ENCODE measurements at regions not wholly inside any gene's neighbourhood (a gene's known extent, or its start where the extent isn't known, plus 50 kb on each side); places are given as distances from the start of the nearest gene placed in this dataset.

GRCh38 chr14:97584528-97584927, 787.3 kb downstream of the VRK1 start:
- no peak overlapping the region for H3K4me3 ChIP-seq (ENCODE audit: control insufficient read depth, low read depth, low read length)
- no peak for DNase-seq (ENCODE audit: low read depth)
- no peak for TF ChIP-seq CTCF (IDR thresholded peaks at IDR 0.05; ENCODE audit: control insufficient read depth, insufficient read depth, low read depth, low read length, missing control alignments)

GRCh38 chr14:97592341-97592980, 795.3 kb downstream of the VRK1 start:
- no peak for DNase-seq (ENCODE audit: low read depth)
- no peak for TF ChIP-seq CTCF (IDR thresholded peaks at IDR 0.05; ENCODE audit: control insufficient read depth, insufficient read depth, low read depth, low read length, missing control alignments)
- no peak overlapping the region for H3K4me3 ChIP-seq (ENCODE audit: control insufficient read depth, low read depth, low read length)

- no peak overlapping the region for H3K4me3 ChIP-seq (ENCODE audit: control insufficient read depth, low read depth, low read length)
- TF ChIP-seq CTCF (IDR thresholded peaks at IDR 0.05; ENCODE audit: control insufficient read depth, insufficient read depth, low read depth, low read length, missing control alignments), result no peak
- DNase-seq (ENCODE audit: low read depth), result no peak
Measured at GRCh38 chr14:97594306-97594705, 797.1 kb downstream of the VRK1 start.

- no peak for DNase-seq (ENCODE audit: low read depth)
- no peak overlapping the region for H3K4me3 ChIP-seq (ENCODE audit: control insufficient read depth, low read depth, low read length)
- TF ChIP-seq CTCF (IDR thresholded peaks at IDR 0.05; ENCODE audit: control insufficient read depth, insufficient read depth, low read depth, low read length, missing control alignments), result no peak
Measured at GRCh38 chr14:97602438-97603117, 805.4 kb downstream of the VRK1 start.

- DNase-seq (ENCODE audit: low read depth), result no peak
- no peak for TF ChIP-seq CTCF (IDR thresholded peaks at IDR 0.05; ENCODE audit: control insufficient read depth, insufficient read depth, low read depth, low read length, missing control alignments)
- no peak overlapping the region for H3K4me3 ChIP-seq (ENCODE audit: control insufficient read depth, low read depth, low read length)
Measured at GRCh38 chr14:97603201-97603600, 806.0 kb downstream of the VRK1 start.

- H3K4me3 ChIP-seq (ENCODE audit: control insufficient read depth, low read depth, low read length), result no peak overlapping the region
- no peak for TF ChIP-seq CTCF (IDR thresholded peaks at IDR 0.05; ENCODE audit: control insufficient read depth, insufficient read depth, low read depth, low read length, missing control alignments)
- no peak for DNase-seq (ENCODE audit: low read depth)
Measured at GRCh38 chr14:97604731-97605130, 807.5 kb downstream of the VRK1 start.

Measured in AG09309 (cell line).